ENCODE measurements at regions not wholly inside any gene's neighbourhood (a gene's known extent, or its start where the extent isn't known, plus 50 kb on each side); places are given as distances from the start of the nearest gene placed in this dataset.

- BruUV-seq (replicated peaks) = no TSS peak
- Histone ChIP-seq H3K27ac (ENCODE audit: low read length) (no peak overlapping the region), H3K9me3 (ENCODE audit: control insufficient read depth, insufficient read depth, low read depth, low read length) (no peaks in the 10 kb centered on the region), H3K36me3 (ENCODE audit: control insufficient read depth, insufficient read depth, low read length) (no peaks in the 10 kb centered on the region), H3K27me3 (ENCODE audit: control insufficient read depth, insufficient read depth, low read length) (no peaks in the 10 kb centered on the region), H3K4me1 (ENCODE audit: control insufficient read depth, insufficient read depth, low read length) (no peaks in the 10 kb centered on the region), H3K4me3 (ENCODE audit: low read depth in 2 of 2, low read length in 2 of 2) (no peak overlapping the region)
- ATAC-seq (no peak), DNase-seq (ENCODE audit: low read depth, low spot score) (no peak)
- ChIA-PET CTCF (no interaction called here), POLR2A (interaction anchor here (0.6 kb wide), 1 partner anchor 168 kb away, joined by 3 read pairs; no protein-coding TSS in a partner anchor)
- TF ChIP-seq POLR2AphosphoS5 (IDR thresholded peaks at IDR 0.05; ENCODE audit: low read depth, low read length) (no peak), SIN3A (IDR thresholded peaks at IDR 0.05; ENCODE audit: borderline replicate concordance, insufficient read depth, low read depth, low read length) (no peak), CTCF (IDR thresholded peaks at IDR 0.05) (no peak), TCF7L2 (IDR thresholded peaks at IDR 0.05; ENCODE audit: low read depth, low read length) (no peak), REST (IDR thresholded peaks at IDR 0.05; ENCODE audit: insufficient read depth in 1 of 2, low read depth in 2 of 2, low read length in 1 of 2) (no peak)
- intact Hi-C loops (cut with micrococcal nuclease; ENCODE audit: unreplicated experiment) = no loop called here
- in situ Hi-C loops (cut with HindIII; ENCODE audit: low pct_unique_long_range_greater_than_20kb, low sequenced_read_pairs) = no loop called here
Observed at GRCh38 chr11:92545906-92546471, 321.4 kb downstream of the FAT3 start.

GRCh38 chr11:92546603-92547002, 322.0 kb downstream of the FAT3 start:
- no peak for TF ChIP-seq REST (IDR thresholded peaks at IDR 0.05; ENCODE audit: insufficient read depth in 1 of 2, low read depth in 2 of 2, low read length in 1 of 2)
- TF ChIP-seq TCF7L2 (IDR thresholded peaks at IDR 0.05; ENCODE audit: low read depth, low read length) = no peak
- no peak for TF ChIP-seq POLR2AphosphoS5 (IDR thresholded peaks at IDR 0.05; ENCODE audit: low read depth, low read length)
- no peak for TF ChIP-seq CTCF (IDR thresholded peaks at IDR 0.05)
- TF ChIP-seq SIN3A (IDR thresholded peaks at IDR 0.05; ENCODE audit: borderline replicate concordance, insufficient read depth, low read depth, low read length) = no peak
- Histone ChIP-seq H3K27me3 (ENCODE audit: control insufficient read depth, insufficient read depth, low read length) (no peaks in the 10 kb centered on the region), H3K4me3 (ENCODE audit: low read depth in 2 of 2, low read length in 2 of 2) (no peak overlapping the region), H3K9me3 (ENCODE audit: control insufficient read depth, insufficient read depth, low read depth, low read length) (no peaks in the 10 kb centered on the region), H3K4me1 (ENCODE audit: control insufficient read depth, insufficient read depth, low read length) (no peaks in the 10 kb centered on the region), H3K36me3 (ENCODE audit: control insufficient read depth, insufficient read depth, low read length) (no peaks in the 10 kb centered on the region), H3K27ac (ENCODE audit: low read length) (no peak overlapping the region)
- ChIA-PET POLR2A (interaction anchor here (0.6 kb wide), 1 partner anchor 168 kb away, joined by 3 read pairs; no protein-coding TSS in a partner anchor), CTCF (no interaction called here)
- DNase-seq (ENCODE audit: low read depth, low spot score) (no peak), ATAC-seq (no peak)
- BruUV-seq (replicated peaks) = no TSS peak
- intact Hi-C loops (cut with micrococcal nuclease; ENCODE audit: unreplicated experiment) = no loop called here
- in situ Hi-C loops (cut with HindIII; ENCODE audit: low pct_unique_long_range_greater_than_20kb, low sequenced_read_pairs) = no loop called here

All from Panc1 (cell line).